Testis (tissue), 2 donors: ENCODE measurements at regions not wholly inside any gene's neighbourhood (a gene's known extent, or its start where the extent isn't known, plus 50 kb on each side); places are given as distances from the start of the nearest gene placed in this dataset.

ENCODE experiments used
- CTCF ChIP-seq, 3 experiments: fragments of 450-650 bp in 2 of 3; fragments of 200-600 bp in 1 of 3; sonication (generic) in 1 of 3; IDR thresholded peaks; one replicate each; pipeline ENCODE4 v1.5.1; 2016 to 2019; ENCODE audit warnings: antibody characterized with exemption in 3 of 3, mild to moderate bottlenecking in 2 of 3, moderate library complexity in 1 of 3
- POLR2A ChIP-seq: fragments of 450-650 bp; IDR thresholded peaks from one replicate; pipeline ENCODE4 v1.6.1; 2017; ENCODE audit warnings: antibody characterized with exemption, mild to moderate bottlenecking, moderate library complexity

DNA sequence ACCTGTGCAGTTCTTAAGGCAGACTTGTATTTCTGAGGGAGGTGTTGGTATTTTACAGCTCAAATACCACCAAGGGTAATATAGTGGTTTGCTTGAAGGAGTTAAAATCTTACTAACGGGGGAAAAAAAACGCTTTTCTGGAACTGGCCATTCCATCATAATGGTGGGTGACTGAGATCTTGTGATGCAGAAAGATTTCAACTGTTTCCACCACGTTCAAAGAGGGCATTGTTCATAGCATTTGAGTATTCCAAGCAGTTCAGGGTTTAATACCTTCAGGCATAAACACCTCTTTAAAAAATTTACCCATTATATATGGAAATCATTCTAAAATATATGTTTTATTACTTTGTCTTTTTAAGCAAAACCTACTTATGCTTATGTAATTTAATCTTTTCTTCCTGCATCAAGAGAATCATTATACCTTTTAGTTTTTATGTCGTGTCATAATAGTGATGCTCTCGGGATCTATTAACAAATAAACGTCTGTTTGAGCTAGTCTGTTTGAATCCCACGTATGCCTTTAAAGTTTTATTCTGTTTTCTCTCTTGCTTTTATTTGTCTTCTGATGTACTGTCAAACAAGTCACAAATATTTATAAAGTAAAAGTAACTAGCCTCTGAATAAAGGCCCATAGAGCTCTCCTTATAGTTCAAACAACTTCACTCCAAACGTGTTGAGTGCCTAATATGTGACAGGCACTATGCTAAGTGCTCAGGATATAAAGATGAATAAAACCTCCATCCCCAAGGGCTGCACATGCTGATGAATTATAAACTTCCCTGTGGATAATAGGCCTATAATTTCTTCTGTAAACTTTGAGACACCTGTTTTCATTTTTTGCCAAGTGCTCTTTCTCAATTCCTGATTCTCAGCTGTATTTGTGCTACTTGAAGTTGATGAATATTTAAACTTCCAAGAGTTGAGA lies 298.8 kb upstream of the FERMT1 start:
- TF ChIP-seq POLR2A: no peak
- TF ChIP-seq CTCF (IDR thresholded peaks at IDR 0.05): no peak
